Stimulated activated naive CD8-positive, alpha-beta T cell treated with anti-CD3 and anti-CD28 coated beads, Interleukin-15, Interleukin-2, amounts not matched to agents 100 ng/mL and 50 ng/mL, for 24 hours (primary cell): ENCODE measurements at regions not wholly inside any gene's neighbourhood (a gene's known extent, or its start where the extent isn't known, plus 50 kb on each side); places are given as distances from the start of the nearest gene placed in this dataset.
"Not testable (repeated sequence)": the region's sequence is repeated elsewhere in the genome, so short reads cannot be mapped to it uniquely, and the experiment has no call there.

Experiments
- H3K27ac Mint-ChIP-seq: one replicate; pipeline ENCODE4 v1.8.0; 2021; ENCODE audit warnings: mild to moderate bottlenecking, mixed read lengths
- H3K27me3 Mint-ChIP-seq: one replicate; pipeline ENCODE4 v1.8.0; 2021; ENCODE audit warnings: mixed read lengths
- H3K36me3 Mint-ChIP-seq: one replicate; pipeline ENCODE4 v1.8.0; 2021; ENCODE audit warnings: low read depth, mixed read lengths
- H3K4me1 Mint-ChIP-seq: one replicate; pipeline ENCODE4 v1.8.0; 2021; ENCODE audit warnings: low read depth, mixed read lengths
- H3K4me3 Mint-ChIP-seq: one replicate; pipeline ENCODE4 v1.8.0; 2021; ENCODE audit warnings: mild to moderate bottlenecking, mixed read lengths
- H3K9me3 Mint-ChIP-seq: one replicate; pipeline ENCODE4 v1.8.0; 2021; ENCODE audit warnings: mixed read lengths

GRCh38 chr11:128036556-128037093 lies 550.7 kb downstream of the ETS1 start:
- Mint-ChIP-seq H3K36me3 (no peaks in the 10 kb centered on the region), H3K4me1 (peaks cover 48% of the 10 kb centered on the region), H3K27me3 (no peaks in the 10 kb centered on the region), H3K9me3 (no peaks in the 10 kb centered on the region), H3K4me3 (no peak overlapping the region), H3K27ac (peak overlapping the region; percentile 9)

GRCh38 chr11:128036006-128036405 lies 551.4 kb downstream of the ETS1 start:
- Mint-ChIP-seq H3K27ac (no peak overlapping the region), H3K4me1 (peaks cover 44% of the 10 kb centered on the region), H3K9me3 (no peaks in the 10 kb centered on the region), H3K36me3 (no peaks in the 10 kb centered on the region), H3K27me3 (no peaks in the 10 kb centered on the region), H3K4me3 (no peak overlapping the region)

GRCh38 chr11:128031538-128032134 lies 555.7 kb downstream of the ETS1 start:
- not testable (repeated sequence) for H3K9me3 Mint-ChIP-seq

GRCh38 chr11:128029219-128029722 lies 558.1 kb downstream of the ETS1 start:
- no peaks in the 10 kb centered on the region for H3K36me3 Mint-ChIP-seq
- no peak overlapping the region for H3K4me3 Mint-ChIP-seq
- H3K27me3 Mint-ChIP-seq = no peaks in the 10 kb centered on the region
- no peak overlapping the region for H3K27ac Mint-ChIP-seq
- peaks cover 5% of the 10 kb centered on the region for H3K4me1 Mint-ChIP-seq
- no peaks in the 10 kb centered on the region for H3K9me3 Mint-ChIP-seq

More at GRCh38 chr11:128031538-128032134, 555.7 kb downstream of the ETS1 start:
- H3K36me3 Mint-ChIP-seq, H3K4me3 Mint-ChIP-seq, H3K4me1 Mint-ChIP-seq, H3K27ac Mint-ChIP-seq, H3K27me3 Mint-ChIP-seq: not testable (repeated sequence)

GRCh38 chr11:128026596-128026995 lies 560.8 kb downstream of the ETS1 start:
- Mint-ChIP-seq H3K4me3 (no peak overlapping the region), H3K36me3 (no peaks in the 10 kb centered on the region), H3K27ac (no peak overlapping the region), H3K27me3 (no peaks in the 10 kb centered on the region), H3K9me3 (no peaks in the 10 kb centered on the region), H3K4me1 (no peaks in the 10 kb centered on the region)

DNA sequence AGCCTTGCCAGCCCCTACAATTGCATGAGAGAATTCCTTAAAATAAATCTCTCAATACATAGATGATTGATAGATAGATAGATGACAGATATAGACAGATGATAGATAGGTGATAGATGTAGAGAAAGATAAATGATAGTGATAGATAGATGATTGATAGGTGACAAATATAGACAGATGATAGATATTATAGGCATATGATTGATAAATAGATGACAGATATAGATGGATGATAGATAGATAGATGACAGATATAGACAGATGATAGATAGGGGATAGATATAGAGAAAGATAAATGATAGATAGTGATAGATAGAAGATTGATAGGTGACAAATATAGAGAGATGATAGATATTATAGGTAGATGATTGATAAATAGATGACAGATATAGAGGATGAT lies 564.6 kb downstream of the ETS1 start:
- Mint-ChIP-seq H3K36me3 (no peaks in the 10 kb centered on the region), H3K4me1 (no peaks in the 10 kb centered on the region), H3K9me3 (no peaks in the 10 kb centered on the region)

DNA sequence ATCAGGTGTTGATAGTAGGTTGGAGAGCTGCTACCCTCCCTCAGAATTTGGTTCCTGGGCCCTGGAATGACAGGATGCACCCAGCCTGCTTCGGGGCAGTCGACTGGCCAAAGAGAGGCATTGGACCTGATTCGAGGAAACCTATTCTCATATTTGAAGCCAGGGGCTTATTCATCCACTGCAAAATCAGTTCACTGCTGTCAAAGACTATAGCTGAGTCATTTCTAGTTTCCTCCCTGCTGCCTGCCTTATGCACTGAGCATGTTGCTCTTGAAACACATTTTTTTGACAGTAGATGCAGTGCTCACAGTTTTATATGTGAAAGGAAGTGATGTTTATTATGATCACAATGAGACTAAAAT lies 565.4 kb downstream of the ETS1 start:
- Mint-ChIP-seq H3K4me3 (no peak overlapping the region), H3K27ac (no peak overlapping the region), H3K36me3 (no peaks in the 10 kb centered on the region), H3K9me3 (no peaks in the 10 kb centered on the region), H3K4me1 (no peaks in the 10 kb centered on the region), H3K27me3 (peaks cover 4% of the 10 kb centered on the region)

More for the DNA sequence above, 564.6 kb downstream of the ETS1 start:
- Mint-ChIP-seq H3K27ac (no peak overlapping the region), H3K27me3 (peaks cover 4% of the 10 kb centered on the region), H3K4me3 (no peak overlapping the region)

DNA sequence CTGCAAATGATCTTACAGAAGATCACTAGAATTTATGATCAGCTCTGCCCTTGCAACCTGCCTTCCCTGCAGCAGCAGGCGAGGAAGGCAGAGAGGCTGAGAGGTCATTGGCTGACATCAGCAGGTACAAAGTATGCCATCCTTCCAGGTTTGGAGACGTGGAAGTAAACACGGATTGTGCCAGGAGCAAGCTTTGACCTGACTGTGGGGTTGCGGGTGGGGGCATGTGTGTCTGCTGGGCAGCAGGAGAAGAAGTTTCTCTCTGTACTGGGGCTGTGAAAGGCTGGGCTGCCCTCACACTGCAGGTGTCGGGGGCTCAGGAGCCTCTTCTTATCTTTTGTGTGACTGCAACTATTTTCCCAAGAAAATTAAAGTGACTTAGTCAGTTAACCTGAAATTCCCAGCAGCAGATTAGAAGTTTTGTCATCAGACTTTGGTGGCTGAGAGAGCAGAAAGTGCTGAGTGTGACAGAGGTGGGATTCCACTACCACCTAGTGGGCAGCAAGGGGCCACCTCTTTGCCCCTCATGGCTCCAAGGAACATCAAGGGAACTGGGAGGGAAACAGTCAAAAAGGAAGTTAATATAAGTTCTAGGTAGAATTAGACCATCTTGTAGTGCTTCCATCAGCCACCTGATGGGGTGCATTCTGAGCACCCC lies 565.9 kb downstream of the ETS1 start:
- Mint-ChIP-seq H3K9me3 (no peaks in the 10 kb centered on the region), H3K36me3 (no peaks in the 10 kb centered on the region), H3K27me3 (peaks cover 4% of the 10 kb centered on the region), H3K27ac (no peak overlapping the region), H3K4me1 (no peaks in the 10 kb centered on the region), H3K4me3 (no peak overlapping the region)

DNA sequence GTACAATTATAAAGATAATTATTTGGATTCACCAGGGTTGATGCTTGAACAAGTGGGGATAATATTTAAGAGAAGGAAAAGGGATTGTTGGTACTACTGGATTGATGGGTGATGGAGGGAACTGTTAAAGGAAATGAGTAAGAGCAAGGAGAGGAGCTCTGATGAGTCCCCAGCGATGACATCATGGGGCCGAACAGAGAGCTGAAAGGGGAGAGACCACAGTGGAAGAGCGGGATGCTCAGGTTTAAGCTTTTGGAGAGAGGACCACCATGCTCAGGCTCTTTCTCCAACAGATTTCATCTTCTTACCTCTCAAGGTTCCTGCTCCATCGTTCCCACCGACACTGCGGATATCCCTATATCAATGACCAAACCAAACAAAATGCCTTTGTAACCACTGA lies 568.7 kb downstream of the ETS1 start:
- H3K4me3 Mint-ChIP-seq = no peak overlapping the region
- no peaks in the 10 kb centered on the region for H3K4me1 Mint-ChIP-seq
- H3K36me3 Mint-ChIP-seq = no peaks in the 10 kb centered on the region
- no peak overlapping the region for H3K27ac Mint-ChIP-seq
- H3K27me3 Mint-ChIP-seq = peaks cover 4% of the 10 kb centered on the region
- H3K9me3 Mint-ChIP-seq = no peaks in the 10 kb centered on the region

DNA sequence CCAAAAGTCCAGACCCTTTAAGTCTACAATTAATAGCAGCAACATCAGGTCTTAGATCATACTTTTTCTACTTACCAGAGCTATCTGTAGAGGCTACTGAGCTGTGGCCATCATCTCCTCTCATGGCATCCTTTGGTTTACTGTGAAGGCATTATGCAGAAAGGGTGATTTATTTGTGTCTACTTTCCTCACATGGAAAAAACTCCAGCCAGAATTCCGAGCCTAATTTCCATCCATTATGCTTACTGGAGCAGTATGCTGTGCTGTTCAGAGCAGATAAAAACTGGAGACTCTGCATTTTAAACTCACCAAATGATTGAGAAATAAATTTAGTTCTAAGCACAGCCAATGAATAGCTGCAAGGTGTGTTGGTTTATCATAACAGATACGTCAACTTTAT lies 581.8 kb downstream of the ETS1 start:
- Mint-ChIP-seq H3K27me3 (peaks cover 58% of the 10 kb centered on the region), H3K9me3 (peaks cover 21% of the 10 kb centered on the region), H3K4me1 (no peaks in the 10 kb centered on the region), H3K36me3 (peaks cover 14% of the 10 kb centered on the region), H3K27ac (no peak overlapping the region), H3K4me3 (no peak overlapping the region)

DNA sequence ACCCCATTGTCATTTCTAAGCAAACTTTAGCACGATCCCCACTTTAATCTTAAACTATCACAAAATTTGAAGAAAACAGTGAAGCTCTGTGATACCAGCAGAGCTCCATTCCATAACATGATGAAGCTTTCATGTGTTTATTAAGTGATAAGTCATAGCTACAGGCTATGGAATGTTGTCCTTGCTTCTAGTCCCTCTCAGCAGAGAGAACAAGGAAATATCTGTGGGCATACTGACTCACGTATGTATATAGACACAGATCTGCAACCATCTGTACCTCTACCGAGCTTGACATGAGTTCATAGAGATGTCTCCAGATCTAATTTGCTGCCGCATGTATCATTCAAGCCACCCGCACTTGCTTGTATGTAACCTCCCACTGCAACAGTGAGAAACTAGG lies 588.9 kb downstream of the ETS1 start:
- Mint-ChIP-seq H3K4me3 (no peak overlapping the region), H3K36me3 (no peaks in the 10 kb centered on the region), H3K27ac (no peak overlapping the region), H3K4me1 (no peaks in the 10 kb centered on the region), H3K27me3 (peaks cover 40% of the 10 kb centered on the region), H3K9me3 (no peaks in the 10 kb centered on the region)

- Mint-ChIP-seq H3K4me3 (no peak overlapping the region), H3K36me3 (no peaks in the 10 kb centered on the region), H3K27ac (no peak overlapping the region), H3K27me3 (peaks cover 32% of the 10 kb centered on the region), H3K4me1 (no peaks in the 10 kb centered on the region), H3K9me3 (no peaks in the 10 kb centered on the region)
These were observed 589.8 kb downstream of the ETS1 start for GRCh38 chr11:127997594-127997993.

DNA sequence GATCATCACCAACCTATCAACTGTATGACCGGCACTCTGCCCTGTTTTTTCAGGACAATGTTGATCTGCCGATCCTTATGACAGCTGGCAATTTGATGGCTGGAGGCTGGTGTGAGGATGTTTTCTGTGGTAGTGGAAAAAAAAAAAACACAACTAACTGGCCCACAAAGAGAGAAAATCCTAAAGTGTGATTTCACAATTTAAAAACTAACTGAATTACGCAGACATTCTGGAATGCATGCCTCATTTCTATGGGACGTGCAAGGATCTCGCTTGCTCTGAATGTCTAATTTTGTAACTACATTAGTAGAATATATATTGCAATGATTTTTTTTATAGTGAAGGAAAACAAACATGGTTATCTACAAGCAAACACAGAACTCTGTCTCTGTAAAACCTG lies 590.5 kb downstream of the ETS1 start:
- no peaks in the 10 kb centered on the region for H3K9me3 Mint-ChIP-seq
- H3K27ac Mint-ChIP-seq = no peak overlapping the region
- no peaks in the 10 kb centered on the region for H3K36me3 Mint-ChIP-seq
- H3K27me3 Mint-ChIP-seq = peaks cover 25% of the 10 kb centered on the region
- H3K4me1 Mint-ChIP-seq = no peaks in the 10 kb centered on the region
- no peak overlapping the region for H3K4me3 Mint-ChIP-seq

DNA sequence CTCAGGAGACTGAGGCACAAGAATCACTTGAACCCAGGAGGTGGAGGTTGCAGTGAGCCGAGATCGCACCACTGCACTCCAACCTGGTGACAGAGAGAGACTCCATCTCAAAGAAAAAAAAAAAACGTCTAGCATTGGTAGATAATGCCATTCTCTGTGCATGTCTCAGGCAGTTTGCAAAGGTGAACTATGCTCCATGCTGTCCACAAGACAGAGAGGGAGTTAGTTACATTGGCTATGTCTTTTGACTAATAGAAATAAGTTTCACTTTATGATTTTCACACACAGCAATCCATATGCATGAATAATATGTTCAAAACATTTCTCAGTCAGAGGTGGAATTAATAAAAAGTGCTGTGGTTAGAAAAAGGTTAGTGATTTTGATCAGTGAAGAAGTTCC lies 591.4 kb downstream of the ETS1 start:
- Mint-ChIP-seq H3K27me3 (peaks cover 21% of the 10 kb centered on the region), H3K27ac (no peak overlapping the region), H3K9me3 (no peaks in the 10 kb centered on the region), H3K36me3 (no peaks in the 10 kb centered on the region), H3K4me1 (no peaks in the 10 kb centered on the region), H3K4me3 (no peak overlapping the region)

GRCh38 chr11:127994736-127995135 lies 592.6 kb downstream of the ETS1 start:
- no peaks in the 10 kb centered on the region for H3K9me3 Mint-ChIP-seq
- H3K27me3 Mint-ChIP-seq = peaks cover 24% of the 10 kb centered on the region
- no peaks in the 10 kb centered on the region for H3K4me1 Mint-ChIP-seq
- H3K4me3 Mint-ChIP-seq = no peak overlapping the region
- H3K27ac Mint-ChIP-seq = no peak overlapping the region
- H3K36me3 Mint-ChIP-seq = no peaks in the 10 kb centered on the region

- peaks cover 24% of the 10 kb centered on the region for H3K27me3 Mint-ChIP-seq
These were observed 593.6 kb downstream of the ETS1 start for GRCh38 chr11:127993788-127994187.

More at GRCh38 chr11:127993788-127994187, 593.6 kb downstream of the ETS1 start:
- no peaks in the 10 kb centered on the region for H3K4me1 Mint-ChIP-seq
- H3K4me3 Mint-ChIP-seq = no peak overlapping the region
- no peak overlapping the region for H3K27ac Mint-ChIP-seq
- H3K9me3 Mint-ChIP-seq = no peaks in the 10 kb centered on the region
- no peaks in the 10 kb centered on the region for H3K36me3 Mint-ChIP-seq
